ENCODE measurements at regions not wholly inside any gene's neighbourhood (a gene's known extent, or its start where the extent isn't known, plus 50 kb on each side); places are given as distances from the start of the nearest gene placed in this dataset.

DNA sequence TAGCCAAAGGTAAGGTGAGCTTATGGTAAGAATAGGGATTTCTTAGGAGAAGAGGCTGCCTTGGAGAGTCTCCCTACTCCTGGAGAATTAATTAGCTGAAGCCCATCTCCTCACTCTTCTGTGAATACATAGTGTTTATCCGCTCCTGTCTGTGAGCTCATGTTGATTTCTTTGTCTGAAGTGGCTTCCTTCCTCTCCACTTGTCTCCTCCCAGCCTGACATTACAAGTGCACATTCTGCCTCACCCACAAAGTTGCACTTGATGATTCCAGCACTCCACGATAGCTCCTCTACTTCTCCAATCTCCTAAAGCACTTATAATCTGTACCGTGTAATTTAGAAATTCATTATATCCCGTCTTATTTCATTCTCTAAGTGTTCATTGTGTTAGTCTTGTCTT is 287.2 kb downstream of the QKI start:
- no peak for TF ChIP-seq POLR2A (IDR thresholded peaks at IDR 0.05)
- TF ChIP-seq, protein P1, sequence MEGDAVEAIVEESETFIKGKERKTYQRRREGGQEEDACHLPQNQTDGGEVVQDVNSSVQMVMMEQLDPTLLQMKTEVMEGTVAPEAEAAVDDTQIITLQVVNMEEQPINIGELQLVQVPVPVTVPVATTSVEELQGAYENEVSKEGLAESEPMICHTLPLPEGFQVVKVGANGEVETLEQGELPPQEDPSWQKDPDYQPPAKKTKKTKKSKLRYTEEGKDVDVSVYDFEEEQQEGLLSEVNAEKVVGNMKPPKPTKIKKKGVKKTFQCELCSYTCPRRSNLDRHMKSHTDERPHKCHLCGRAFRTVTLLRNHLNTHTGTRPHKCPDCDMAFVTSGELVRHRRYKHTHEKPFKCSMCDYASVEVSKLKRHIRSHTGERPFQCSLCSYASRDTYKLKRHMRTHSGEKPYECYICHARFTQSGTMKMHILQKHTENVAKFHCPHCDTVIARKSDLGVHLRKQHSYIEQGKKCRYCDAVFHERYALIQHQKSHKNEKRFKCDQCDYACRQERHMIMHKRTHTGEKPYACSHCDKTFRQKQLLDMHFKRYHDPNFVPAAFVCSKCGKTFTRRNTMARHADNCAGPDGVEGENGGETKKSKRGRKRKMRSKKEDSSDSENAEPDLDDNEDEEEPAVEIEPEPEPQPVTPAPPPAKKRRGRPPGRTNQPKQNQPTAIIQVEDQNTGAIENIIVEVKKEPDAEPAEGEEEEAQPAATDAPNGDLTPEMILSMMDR (IDR thresholded peaks at IDR 0.05), result no peak
